NCI-H446 treated with DMSO at 0.1 percent for 48 hours (cell line): ENCODE measurements at regions not wholly inside any gene's neighbourhood (a gene's known extent, or its start where the extent isn't known, plus 50 kb on each side); places are given as distances from the start of the nearest gene placed in this dataset.
"Not testable (repeated sequence)": the region's sequence is repeated elsewhere in the genome, so short reads cannot be mapped to it uniquely, and the experiment has no call there.

ENCODE experiments used
- DNase-seq: peaks from one replicate; lab custom pipeline; 2025; lab: John Stamatoyannopoulos, UW

GRCh38 chr2:47295131-47295980 is 73.8 kb upstream of the EPCAM start:
- DNase-seq, result no peak

GRCh38 chr2:47293976-47294375 is 75.1 kb upstream of the EPCAM start:
- no peak for DNase-seq

GRCh38 chr2:47288864-47289263 is 80.2 kb upstream of the EPCAM start:
- no peak for DNase-seq

GRCh38 chr2:47283659-47284058 is 85.5 kb upstream of the EPCAM start:
- no peak for DNase-seq

DNA sequence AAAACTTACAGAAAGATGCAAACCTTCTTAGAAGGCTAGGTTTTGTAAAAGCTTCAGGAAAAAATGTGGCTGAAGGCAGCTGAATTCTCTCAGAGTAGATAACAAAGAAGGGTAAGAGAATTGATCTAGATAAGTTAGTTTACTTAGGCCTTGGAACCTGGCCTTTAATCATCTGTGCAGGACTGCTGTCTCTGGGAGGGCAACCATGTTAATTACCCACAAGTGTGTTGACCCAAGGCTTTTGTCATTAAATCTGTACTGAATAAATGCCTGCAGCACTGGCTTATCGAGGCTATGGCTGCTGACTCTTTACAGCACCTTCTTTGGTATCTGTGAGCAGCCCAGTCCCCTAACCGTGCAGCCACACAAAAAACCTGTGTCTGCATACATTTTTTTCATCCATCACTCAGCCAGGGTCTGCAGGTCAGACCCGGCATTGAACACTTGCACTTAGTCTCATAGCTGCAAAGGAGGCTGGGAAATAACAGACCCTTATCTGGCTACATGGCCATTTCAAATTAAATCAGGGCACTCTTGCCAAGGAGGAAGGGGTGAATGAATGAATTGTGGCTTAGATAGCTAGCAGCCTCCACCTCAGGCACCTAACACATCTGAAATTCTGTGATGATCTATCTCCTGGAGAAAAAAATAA is 86.4 kb upstream of the EPCAM start:
- DNase-seq, result no peak

DNA sequence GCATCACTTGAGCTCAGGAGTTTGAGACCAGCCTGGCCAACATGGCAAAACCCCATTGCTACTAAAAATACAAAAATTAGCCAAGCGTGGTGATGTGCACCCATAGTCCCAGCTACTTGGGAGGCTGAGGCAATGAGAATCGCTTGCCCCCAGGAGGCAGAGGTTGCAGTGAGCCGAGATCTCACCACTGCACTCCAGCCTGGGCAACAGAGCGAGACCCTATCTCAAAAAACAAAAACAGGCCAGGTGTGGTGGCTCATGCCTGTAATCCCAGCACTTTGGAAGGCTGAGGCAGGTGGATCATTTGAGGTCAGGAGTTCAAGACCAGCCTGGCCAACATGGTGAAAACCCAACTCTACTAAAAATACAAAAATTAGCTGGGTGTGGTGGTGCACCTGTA is 89.6 kb upstream of the EPCAM start:
- DNase-seq, result not testable (repeated sequence)

- no peak for DNase-seq
Measured at GRCh38 chr2:47277987-47278386, 91.1 kb upstream of the EPCAM start.

GRCh38 chr2:47277187-47277586 is 91.9 kb upstream of the EPCAM start:
- DNase-seq, result no peak

- DNase-seq, result no peak
Measured at GRCh38 chr2:47276061-47276460, 93.0 kb upstream of the EPCAM start.

DNA sequence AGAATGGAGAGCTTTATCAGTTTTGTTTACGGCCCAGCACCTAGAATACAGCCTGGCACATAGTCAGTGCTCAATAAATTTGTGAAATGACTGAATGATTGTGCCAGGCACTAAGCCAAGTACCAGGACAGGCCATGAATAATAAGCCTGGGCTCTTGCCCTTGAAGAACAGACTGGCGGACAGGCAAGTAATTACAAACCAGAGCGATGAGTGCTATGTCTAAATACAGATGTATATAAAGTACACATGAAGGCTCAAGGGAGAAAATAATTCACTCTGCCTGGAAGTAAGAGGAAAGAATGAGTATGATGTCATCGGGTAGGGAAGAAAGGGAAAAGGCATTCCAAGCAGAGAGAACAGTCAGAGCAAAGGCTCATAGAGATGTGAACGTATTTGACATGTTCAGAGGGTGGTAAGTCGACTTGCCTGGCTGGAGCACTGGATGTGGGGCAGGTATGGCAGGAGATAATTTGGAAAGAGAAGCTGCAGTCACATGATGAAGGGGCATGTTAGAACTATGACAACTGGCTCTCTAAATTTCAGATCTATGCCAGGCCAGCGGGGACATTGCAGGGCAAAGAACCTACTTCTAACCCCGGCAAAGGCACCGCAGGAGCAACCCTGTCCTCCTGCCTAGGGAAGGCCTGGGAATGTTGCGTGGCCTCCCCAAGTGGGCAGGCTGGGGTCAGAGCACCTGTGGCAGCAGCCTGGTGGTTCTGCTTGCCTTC is 94.9 kb upstream of the EPCAM start:
- peak; percentile 71 for DNase-seq

DNA sequence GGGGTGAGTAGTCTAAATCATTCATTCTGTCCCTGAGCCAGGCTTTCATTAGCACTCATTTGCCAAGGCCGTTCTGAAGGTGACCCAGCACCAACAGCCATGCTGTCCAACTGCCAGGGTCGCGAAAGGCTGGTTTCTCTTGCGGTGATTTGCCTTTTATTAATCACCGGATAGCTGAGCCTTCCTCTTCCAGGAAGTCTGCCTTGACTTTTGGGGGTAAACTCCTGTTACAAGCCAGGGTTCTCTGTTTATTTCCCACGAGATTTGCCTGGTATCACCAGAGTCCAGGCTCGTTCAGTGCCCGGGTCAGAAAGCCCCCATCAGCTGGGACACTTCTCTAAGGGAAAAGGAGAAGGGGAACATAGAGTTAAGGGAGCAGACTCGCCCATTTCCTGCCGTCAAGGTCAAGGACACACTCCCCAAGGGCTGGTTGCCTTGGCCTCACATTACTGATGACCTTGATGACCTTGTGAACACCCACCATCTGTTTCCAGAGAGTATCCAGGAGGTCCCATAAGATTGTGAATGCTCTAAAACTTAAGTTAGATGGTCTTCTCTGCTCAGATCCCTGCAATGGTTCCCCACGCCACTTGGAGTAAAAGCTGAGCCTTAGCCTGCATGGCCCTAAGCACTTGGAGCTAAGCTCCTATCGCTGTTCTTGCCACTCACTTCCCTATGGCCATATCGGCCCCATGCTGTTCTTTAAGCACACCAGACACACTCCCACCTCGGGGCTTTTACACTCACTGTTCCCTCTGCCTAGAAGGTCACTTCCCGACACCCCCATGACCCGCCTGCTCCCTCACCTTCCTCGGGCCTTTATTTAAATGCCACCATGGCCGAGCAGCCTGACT is 96.0 kb upstream of the EPCAM start:
- no peak for DNase-seq

- no peak for DNase-seq
Measured at GRCh38 chr2:47272031-47272864, 95.9 kb upstream of the CALM2 start.

DNA sequence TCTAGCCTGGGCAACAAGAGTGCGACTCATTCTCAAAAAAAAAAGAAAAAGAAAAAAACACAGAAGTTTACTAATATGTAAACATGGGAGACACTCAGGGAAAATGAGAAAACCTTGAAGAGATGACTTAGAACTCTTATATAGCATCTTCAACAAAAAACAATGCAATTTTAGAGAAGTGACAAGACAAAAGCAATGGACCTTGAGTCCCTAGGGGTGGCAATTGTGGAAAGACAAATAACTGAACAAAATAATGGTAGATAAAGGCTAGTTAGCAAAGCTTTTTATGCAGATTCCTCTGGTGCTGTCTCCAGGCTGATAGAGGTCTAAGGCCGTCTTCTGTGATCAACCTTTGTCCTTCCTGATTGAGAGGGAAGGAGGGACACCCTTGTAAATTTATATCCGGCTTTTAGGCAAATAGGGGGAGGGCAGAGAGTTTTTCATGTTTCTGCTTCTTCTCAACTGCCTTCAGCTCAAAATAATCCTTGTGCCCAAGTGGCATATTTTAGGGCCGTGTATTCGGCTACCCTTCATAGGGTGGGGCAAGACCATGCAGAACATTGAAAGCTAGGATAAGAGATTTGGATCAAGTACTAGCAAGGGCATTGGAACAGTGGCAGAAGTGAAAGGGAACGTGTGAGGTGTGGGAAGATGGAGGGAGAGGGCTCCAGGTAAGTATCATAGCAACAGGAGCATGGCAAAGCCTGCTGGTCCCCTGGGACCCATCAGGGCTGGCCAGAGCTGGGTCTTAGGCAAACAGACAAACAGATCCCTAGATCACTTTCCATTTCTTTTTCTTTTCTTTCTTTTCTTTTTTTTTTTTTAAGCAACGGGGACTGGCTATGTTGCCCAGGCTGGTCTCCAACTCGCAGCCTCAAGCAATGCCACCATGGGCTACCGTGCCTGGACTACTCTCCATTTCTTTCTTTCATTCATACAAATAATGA is 95.0 kb upstream of the CALM2 start:
- no peak for DNase-seq

GRCh38 chr2:47270421-47270820 is 94.1 kb upstream of the CALM2 start:
- DNase-seq, result no peak

- peak; percentile 11 for DNase-seq
Measured at GRCh38 chr2:47269316-47270232, 93.3 kb upstream of the CALM2 start.

GRCh38 chr2:47267711-47268086 is 91.4 kb upstream of the CALM2 start:
- DNase-seq, result no peak

DNA sequence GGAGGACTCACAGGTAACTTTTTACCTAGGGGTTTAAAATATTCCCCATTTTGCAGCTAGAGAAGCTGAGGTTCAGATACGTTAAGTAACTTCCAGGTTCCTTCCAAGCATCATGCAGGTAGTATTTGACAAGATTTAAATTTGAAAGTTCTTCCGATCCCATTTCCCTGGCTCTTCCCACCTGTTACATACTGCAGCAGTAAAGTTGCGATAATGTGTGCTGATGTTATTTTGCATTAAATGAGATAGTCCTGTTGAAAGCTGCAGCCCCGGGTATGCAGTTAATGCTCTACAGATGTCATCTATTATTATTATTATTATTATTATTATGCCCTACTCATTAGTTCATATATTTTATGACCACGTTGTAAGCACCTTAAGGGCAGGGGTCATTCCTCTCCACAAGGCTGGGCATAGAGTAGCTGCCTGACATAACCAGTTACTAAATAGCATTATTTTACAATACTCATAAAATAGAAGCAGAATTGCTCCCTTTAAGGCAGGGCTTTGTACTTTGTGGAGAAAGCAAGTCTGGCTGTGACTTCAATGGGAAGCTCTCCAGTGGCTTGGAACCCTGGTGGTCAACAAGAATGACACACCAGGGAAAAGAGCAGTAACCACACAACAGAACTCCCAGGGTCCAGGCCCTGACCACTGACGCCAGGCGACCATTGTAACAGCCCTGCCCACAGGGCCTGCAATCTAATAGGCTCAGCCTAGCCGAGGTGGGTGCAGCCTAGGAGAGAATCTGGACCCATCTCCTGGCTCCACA is 90.8 kb upstream of the CALM2 start:
- DNase-seq, result no peak

- DNase-seq, result no peak
Measured at GRCh38 chr2:47265751-47266231, 89.5 kb upstream of the CALM2 start.
